ENCODE measurements at regions not wholly inside any gene's neighbourhood (a gene's known extent, or its start where the extent isn't known, plus 50 kb on each side); places are given as distances from the start of the nearest gene placed in this dataset.

GRCh38 chr10:35797187-35797586 lies 155.1 kb upstream of the FZD8 start (continued):
- TF ChIP-seq POU5F1 (IDR thresholded peaks at IDR 0.05; ENCODE audit: low read depth, low read length) (no peak), ATF3 (IDR thresholded peaks at IDR 0.05; ENCODE audit: insufficient read depth, low read depth, low read length) (no peak), EZH2 (IDR thresholded peaks at IDR 0.05; ENCODE audit: low read depth, low read length, severe bottlenecking) (no peak), CREB1 (IDR thresholded peaks at IDR 0.05) (no peak), BCL11A (IDR thresholded peaks at IDR 0.05; ENCODE audit: low read depth in 2 of 2, low read length in 2 of 2) (no peak)
